ENCODE measurements at regions not wholly inside any gene's neighbourhood (a gene's known extent, or its start where the extent isn't known, plus 50 kb on each side); places are given as distances from the start of the nearest gene placed in this dataset.

DNA sequence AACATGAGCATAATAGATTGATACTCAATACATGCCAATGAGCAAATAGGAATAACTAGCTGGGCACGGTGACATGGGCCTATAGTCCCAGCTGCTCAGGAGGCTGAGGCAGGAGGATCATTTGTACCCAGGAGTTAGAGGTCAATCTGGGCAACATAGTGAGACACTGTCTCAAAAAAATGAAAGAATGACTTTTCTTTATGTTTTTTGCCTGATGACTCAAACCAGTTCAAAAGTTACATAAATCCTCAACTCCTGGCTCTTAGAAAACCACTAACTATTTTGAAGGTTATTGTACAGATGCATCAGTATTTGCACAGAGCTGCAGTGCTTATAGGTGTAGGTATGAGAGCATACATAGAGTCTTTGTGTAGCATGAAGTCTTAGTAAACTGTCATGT is 219.2 kb upstream of the RGS6 start:
- H3K4me3 ChIP-seq (ENCODE audit: low read length): no peak overlapping the region
- no peak overlapping the region for H3K27ac ChIP-seq (ENCODE audit: low read length)
- ATAC-seq: no peak
- 100% methylated on average over 1 of the region's 1 CpG for WGBS (ENCODE audit: insufficient coverage)
- H3K4me3 Mint-ChIP-seq: no peak overlapping the region
- no peaks in the 10 kb centered on the region for H3K27me3 ChIP-seq (ENCODE audit: control insufficient read depth, insufficient read depth, low read length)
- intact Hi-C loops (cut with micrococcal nuclease): no loop called here
- no peaks in the 10 kb centered on the region for H3K9me3 ChIP-seq (ENCODE audit: control insufficient read depth, insufficient read depth, low read length)
- no peaks in the 10 kb centered on the region for H3K27me3 Mint-ChIP-seq (ENCODE audit: low read depth in 2 of 2)
- peaks cover 9 to 10% of the 10 kb centered on the region in 2 donors for H3K4me1 Mint-ChIP-seq
- TF ChIP-seq, protein P1, sequence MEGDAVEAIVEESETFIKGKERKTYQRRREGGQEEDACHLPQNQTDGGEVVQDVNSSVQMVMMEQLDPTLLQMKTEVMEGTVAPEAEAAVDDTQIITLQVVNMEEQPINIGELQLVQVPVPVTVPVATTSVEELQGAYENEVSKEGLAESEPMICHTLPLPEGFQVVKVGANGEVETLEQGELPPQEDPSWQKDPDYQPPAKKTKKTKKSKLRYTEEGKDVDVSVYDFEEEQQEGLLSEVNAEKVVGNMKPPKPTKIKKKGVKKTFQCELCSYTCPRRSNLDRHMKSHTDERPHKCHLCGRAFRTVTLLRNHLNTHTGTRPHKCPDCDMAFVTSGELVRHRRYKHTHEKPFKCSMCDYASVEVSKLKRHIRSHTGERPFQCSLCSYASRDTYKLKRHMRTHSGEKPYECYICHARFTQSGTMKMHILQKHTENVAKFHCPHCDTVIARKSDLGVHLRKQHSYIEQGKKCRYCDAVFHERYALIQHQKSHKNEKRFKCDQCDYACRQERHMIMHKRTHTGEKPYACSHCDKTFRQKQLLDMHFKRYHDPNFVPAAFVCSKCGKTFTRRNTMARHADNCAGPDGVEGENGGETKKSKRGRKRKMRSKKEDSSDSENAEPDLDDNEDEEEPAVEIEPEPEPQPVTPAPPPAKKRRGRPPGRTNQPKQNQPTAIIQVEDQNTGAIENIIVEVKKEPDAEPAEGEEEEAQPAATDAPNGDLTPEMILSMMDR (IDR thresholded peaks at IDR 0.05): no peak
- no peaks in the 10 kb centered on the region for H3K4me1 ChIP-seq (ENCODE audit: control insufficient read depth, insufficient read depth, low read length)
- H3K36me3 Mint-ChIP-seq: no peaks in the 10 kb centered on the region
- H3K27ac Mint-ChIP-seq: no peak overlapping the region
- DNase-seq: no peak
- H3K36me3 ChIP-seq (ENCODE audit: control insufficient read depth, insufficient read depth, low read length): peaks cover 11% of the 10 kb centered on the region
- no peaks in the 10 kb centered on the region for H3K9me3 Mint-ChIP-seq

DNA sequence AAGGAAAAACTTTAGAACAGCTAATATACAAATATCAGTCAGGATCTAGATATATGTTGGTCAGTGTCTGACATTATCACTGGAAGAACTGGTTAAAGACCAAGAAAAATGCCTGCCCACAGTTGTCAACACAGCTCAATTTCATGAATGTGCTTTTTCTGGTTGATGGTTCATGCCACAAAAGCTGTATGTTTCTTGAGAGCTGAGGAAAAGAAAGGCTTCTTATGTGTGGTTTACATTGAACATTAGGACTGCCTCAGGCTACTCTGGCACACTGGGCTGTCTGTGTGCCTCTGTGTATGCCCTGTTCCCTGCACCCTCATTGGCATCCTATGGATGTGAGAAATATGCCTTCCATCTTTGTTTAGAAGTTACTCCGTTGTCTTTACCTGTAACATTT is 218.8 kb upstream of the RGS6 start:
- peaks cover 11% of the 10 kb centered on the region for H3K36me3 ChIP-seq (ENCODE audit: control insufficient read depth, insufficient read depth, low read length)

DNA sequence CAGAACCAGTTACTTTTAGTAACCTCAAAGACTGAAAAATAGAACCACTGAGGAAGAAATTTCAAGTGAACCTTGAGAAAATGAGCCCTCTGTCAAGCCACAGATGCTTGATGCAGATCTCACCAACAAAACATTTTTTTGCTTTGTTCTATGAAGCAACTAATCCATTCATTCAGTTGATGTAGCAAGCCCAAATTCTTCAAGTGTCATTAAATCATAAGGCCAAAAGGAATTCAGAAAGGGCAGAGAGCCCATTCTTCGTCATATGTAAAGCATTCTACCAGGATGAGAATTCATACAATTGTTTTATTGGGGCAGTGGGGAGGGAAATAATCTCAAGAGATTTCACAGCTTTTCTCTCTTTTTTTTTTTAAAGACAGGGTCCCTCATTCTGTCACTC is 218.0 kb upstream of the RGS6 start:
- H3K27ac ChIP-seq (ENCODE audit: low read length): no peak overlapping the region
- H3K4me3 ChIP-seq (ENCODE audit: low read length): no peak overlapping the region
- no peak for DNase-seq
- H3K9me3 ChIP-seq (ENCODE audit: control insufficient read depth, insufficient read depth, low read length): no peaks in the 10 kb centered on the region
- TF ChIP-seq, protein P1 (IDR thresholded peaks at IDR 0.05): no peak
- H3K36me3 ChIP-seq (ENCODE audit: control insufficient read depth, insufficient read depth, low read length): peaks cover 9% of the 10 kb centered on the region
- H3K4me1 Mint-ChIP-seq: peaks cover 9 to 10% of the 10 kb centered on the region in 2 donors
- H3K4me3 Mint-ChIP-seq: no peak overlapping the region
- WGBS (ENCODE audit: insufficient coverage): no CpG with 5 or more reads among the region's 1 CpG
- H3K27me3 ChIP-seq (ENCODE audit: control insufficient read depth, insufficient read depth, low read length): no peaks in the 10 kb centered on the region
- H3K27me3 Mint-ChIP-seq (ENCODE audit: low read depth in 2 of 2): no peaks in the 10 kb centered on the region
- intact Hi-C loops (cut with micrococcal nuclease): no loop called here
- no peaks in the 10 kb centered on the region for H3K36me3 Mint-ChIP-seq
- H3K27ac Mint-ChIP-seq: no peak overlapping the region
- H3K9me3 Mint-ChIP-seq: no peaks in the 10 kb centered on the region
- no peak for ATAC-seq
- no peaks in the 10 kb centered on the region for H3K4me1 ChIP-seq (ENCODE audit: control insufficient read depth, insufficient read depth, low read length)

More for the DNA sequence above, 218.8 kb upstream of the RGS6 start:
- H3K27me3 ChIP-seq (ENCODE audit: control insufficient read depth, insufficient read depth, low read length): no peaks in the 10 kb centered on the region
- no peak overlapping the region for H3K27ac ChIP-seq (ENCODE audit: low read length)
- H3K4me1 ChIP-seq (ENCODE audit: control insufficient read depth, insufficient read depth, low read length): no peaks in the 10 kb centered on the region
- H3K27ac Mint-ChIP-seq: no peak overlapping the region
- TF ChIP-seq, protein P1 (IDR thresholded peaks at IDR 0.05): no peak
- no peak for DNase-seq
- WGBS (ENCODE audit: insufficient coverage): no CpG with 5 or more reads among the region's 1 CpG
- no peaks in the 10 kb centered on the region for H3K27me3 Mint-ChIP-seq (ENCODE audit: low read depth in 2 of 2)
- H3K9me3 ChIP-seq (ENCODE audit: control insufficient read depth, insufficient read depth, low read length): no peaks in the 10 kb centered on the region
- H3K4me3 ChIP-seq (ENCODE audit: low read length): no peak overlapping the region
- intact Hi-C loops (cut with micrococcal nuclease): no loop called here
- no peak for ATAC-seq
- H3K36me3 Mint-ChIP-seq: no peaks in the 10 kb centered on the region
- H3K4me3 Mint-ChIP-seq: no peak overlapping the region
- no peaks in the 10 kb centered on the region for H3K9me3 Mint-ChIP-seq
- peaks cover 9 to 10% of the 10 kb centered on the region in 2 donors for H3K4me1 Mint-ChIP-seq

DNA sequence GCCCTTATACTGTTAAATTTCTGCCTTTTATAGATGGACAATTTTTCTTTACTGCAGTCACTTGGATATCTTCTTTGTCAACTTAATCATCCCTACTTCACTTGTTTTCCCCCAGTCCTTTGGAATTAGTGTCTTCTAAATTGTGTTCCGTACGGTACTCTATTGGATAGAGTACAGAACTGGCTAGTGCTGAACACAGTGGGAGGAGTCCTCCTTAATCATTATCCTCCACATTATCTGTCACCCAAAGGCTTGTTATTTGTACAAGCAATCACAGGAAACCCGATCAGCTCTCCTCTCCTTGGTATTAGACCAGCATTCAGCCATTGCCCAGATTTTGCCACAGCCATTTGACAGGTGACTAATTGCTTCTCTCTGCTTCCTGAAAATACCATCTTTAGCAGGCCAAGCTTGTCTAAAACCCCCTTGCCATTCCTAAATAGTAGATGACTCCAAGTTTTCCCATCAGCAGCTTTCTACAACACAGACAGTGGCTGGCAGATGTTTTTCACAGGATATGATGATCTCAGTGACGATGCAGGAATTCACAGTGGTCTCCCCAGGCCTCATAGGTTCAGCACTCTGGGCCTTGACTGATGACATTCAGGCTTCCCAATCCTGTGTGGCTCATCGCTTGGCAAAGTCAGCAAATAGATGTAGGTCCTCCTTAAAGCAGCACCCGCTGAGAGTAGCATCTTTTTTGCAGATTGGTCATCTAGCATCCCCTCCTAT is 216.0 kb upstream of the RGS6 start:
- Histone ChIP-seq H3K36me3 (ENCODE audit: control insufficient read depth, insufficient read depth, low read length) (peaks cover 5% of the 10 kb centered on the region), H3K4me3 (ENCODE audit: low read length) (no peak overlapping the region), H3K9me3 (ENCODE audit: control insufficient read depth, insufficient read depth, low read length) (no peaks in the 10 kb centered on the region), H3K27ac (ENCODE audit: low read length) (no peak overlapping the region), H3K4me1 (ENCODE audit: control insufficient read depth, insufficient read depth, low read length) (no peaks in the 10 kb centered on the region), H3K27me3 (ENCODE audit: control insufficient read depth, insufficient read depth, low read length) (no peaks in the 10 kb centered on the region)
- no peaks in the 10 kb centered on the region for H3K27me3 Mint-ChIP-seq (ENCODE audit: low read depth in 2 of 2)
- no peaks in the 10 kb centered on the region for H3K36me3 Mint-ChIP-seq
- H3K4me1 Mint-ChIP-seq: peaks cover 4 to 5% of the 10 kb centered on the region in 2 donors
- H3K9me3 Mint-ChIP-seq: no peaks in the 10 kb centered on the region
- DNase-seq (no peak), ATAC-seq (no peak)
- H3K4me3 Mint-ChIP-seq: no peak overlapping the region
- TF ChIP-seq, protein P1 (IDR thresholded peaks at IDR 0.05): no peak
- WGBS (ENCODE audit: insufficient coverage): over 99% methylated on average over 6 of the region's 6 CpGs
- H3K27ac Mint-ChIP-seq: no peak overlapping the region
- intact Hi-C loops (cut with micrococcal nuclease): no loop called here
